K562 (cell line): ENCODE measurements at regions not wholly inside any gene's neighbourhood (a gene's known extent, or its start where the extent isn't known, plus 50 kb on each side); places are given as distances from the start of the nearest gene placed in this dataset.
A peak's percentile ranks its signal among the peaks of the same experiment; 100 is the strongest.

Experiments used
- COPS2 ChIP-seq: fragments of 450-650 bp; conservative IDR thresholded peaks from 2 replicates; pipeline ENCODE4 v1.6.1; 2016; ENCODE audit warnings: mild to moderate bottlenecking, moderate library complexity
- MEIS2 ChIP-seq: fragments of 450-650 bp; IDR thresholded peaks from 2 replicates; pipeline ENCODE4 v1.6.1; 2014; ENCODE audit warnings: mild to moderate bottlenecking; ENCODE audit not compliant: partially characterized antibody
- NR4A1 ChIP-seq, 2 experiments: fragments of 250-450 bp in 1 of 2; fragments of 450-650 bp in 1 of 2; sonication (Bioruptor Pico) in 1 of 2; IDR thresholded peaks; 2 replicates each; pipeline versions ENCODE4 v1.4.0 to v1.6.1; 2016 to 2020; ENCODE audit warnings: mild to moderate bottlenecking in 2 of 2, missing compliant biosample characterization in 1 of 2, missing genetic modification characterization in 1 of 2, moderate library complexity in 1 of 2
- RBM14 ChIP-seq: fragments of 200-400 bp; formaldehyde crosslinking; IDR thresholded peaks from 2 replicates; pipeline ENCODE4 v1.6.1; 2018; ENCODE audit warnings: low read depth, mild to moderate bottlenecking, low read length, moderate library complexity, borderline replicate concordance; ENCODE audit not compliant: insufficient read depth
- RNF2 ChIP-seq: sonication (generic); IDR thresholded peaks from 2 replicates; pipeline ENCODE4 v1.6.1; 2016
- SLC30A9 ChIP-seq: fragments of 250-450 bp; sonication (Bioruptor Pico); IDR thresholded peaks from 2 replicates; pipeline ENCODE4 v1.8.0; 2022; ENCODE audit warnings: mild to moderate bottlenecking, moderate library complexity
- SPI1 ChIP-seq: IDR thresholded peaks from 2 replicates; pipeline ENCODE4 v1.6.1; 2011; ENCODE audit warnings: low read depth, low read length, control low read depth, borderline replicate concordance
- ZBTB8A ChIP-seq: fragments of 450-650 bp; IDR thresholded peaks from 2 replicates; pipeline ENCODE4 v1.6.1; 2018; ENCODE audit warnings: mild to moderate bottlenecking, moderate library complexity; ENCODE audit not compliant: partially characterized antibody
- ZNF589 ChIP-seq: fragments of 200-800 bp; sonication (Bioruptor generic); IDR thresholded peaks from 2 replicates; pipeline ENCODE4 v1.6.1; 2016; ENCODE audit warnings: low read depth, missing genetic modification characterization, missing compliant biosample characterization
- ZNF696 ChIP-seq: fragments of 250-450 bp; sonication (Bioruptor Pico); conservative IDR thresholded peaks from 2 replicates; pipeline ENCODE4 v1.4.0; 2020; ENCODE audit warnings: mild to moderate bottlenecking, moderate library complexity
- ZNF707 ChIP-seq: fragments of 250-450 bp; sonication (Bioruptor Pico); conservative IDR thresholded peaks from 2 replicates; pipeline ENCODE4 v1.8.0; 2022; ENCODE audit warnings: inconsistent platforms, mild to moderate bottlenecking, moderate library complexity
- ZNF785 ChIP-seq: fragments of 250-450 bp; sonication (Bioruptor Pico); IDR thresholded peaks from 2 replicates; pipeline ENCODE4 v1.4.0; 2020; ENCODE audit warnings: mild to moderate bottlenecking
- TF ChIP-seq, protein P1 (sequence below): fragments of 450-650 bp; IDR thresholded peaks from 2 replicates; pipeline ENCODE4 v1.6.1; 2016; ENCODE audit warnings: antibody characterized with exemption
- TF ChIP-seq, protein P2 (sequence below): sonication (generic); formaldehyde crosslinking; IDR thresholded peaks from 2 replicates; pipeline ENCODE4 v1.8.1; 2022; ENCODE audit warnings: missing genetic modification reagents
- TF ChIP-seq, protein P3 (sequence below): fragments of 250-450 bp; sonication (Bioruptor Pico); IDR thresholded peaks from 2 replicates; pipeline ENCODE4 v1.5.0; 2021
- TF ChIP-seq, protein P4 (sequence below): sonication (generic); formaldehyde crosslinking; IDR thresholded peaks from 2 replicates; pipeline ENCODE4 v1.8.1; 2023; ENCODE audit warnings: mild to moderate bottlenecking, missing genetic modification reagents

DNA sequence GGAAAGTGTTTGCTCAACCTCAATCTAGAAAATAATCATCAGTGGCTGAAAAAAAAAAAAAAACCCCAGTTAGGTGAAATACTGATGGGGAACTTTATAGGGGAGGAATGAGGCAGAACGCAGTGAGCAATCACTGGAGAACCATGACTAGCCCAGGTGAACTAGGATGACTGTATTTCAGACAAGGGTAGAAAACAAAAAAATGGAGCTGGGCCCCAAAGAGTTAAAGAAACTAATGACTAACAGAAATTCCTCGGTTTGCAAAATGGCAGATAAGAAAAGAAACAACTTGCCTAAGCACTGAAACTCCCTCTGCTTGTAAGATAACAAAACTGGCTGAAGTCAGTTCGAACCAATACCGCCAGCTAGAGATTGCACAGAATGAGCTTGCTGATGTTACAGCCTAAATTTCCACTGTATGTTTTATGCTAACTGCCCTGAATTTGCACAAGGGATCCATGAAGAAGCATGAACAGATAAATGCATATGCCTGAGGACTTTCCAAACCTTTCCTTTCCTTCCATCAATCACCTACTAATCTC is 245.9 kb downstream of the METTL4 start (continued):
- TF ChIP-seq, protein P1, sequence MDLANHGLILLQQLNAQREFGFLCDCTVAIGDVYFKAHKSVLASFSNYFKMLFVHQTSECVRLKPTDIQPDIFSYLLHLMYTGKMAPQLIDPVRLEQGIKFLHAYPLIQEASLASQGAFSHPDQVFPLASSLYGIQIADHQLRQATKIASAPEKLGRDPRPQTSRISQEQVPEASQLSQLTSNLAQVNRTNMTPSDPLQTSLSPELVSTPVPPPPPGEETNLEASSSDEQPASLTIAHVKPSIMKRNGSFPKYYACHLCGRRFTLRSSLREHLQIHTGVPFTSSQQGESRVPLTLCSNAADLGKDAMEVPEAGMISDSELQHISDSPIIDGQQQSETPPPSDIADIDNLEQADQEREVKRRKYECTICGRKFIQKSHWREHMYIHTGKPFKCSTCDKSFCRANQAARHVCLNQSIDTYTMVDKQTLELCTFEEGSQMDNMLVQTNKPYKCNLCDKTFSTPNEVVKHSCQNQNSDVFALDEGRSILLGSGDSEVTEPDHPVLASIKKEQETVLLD, result peak; percentile 85
- TF ChIP-seq RBM14 (no peak), ZNF589 (CRISPR knock-in tag) (no peak), ZBTB8A (no peak), SLC30A9 (CRISPR knock-in tag) (no peak), ZNF785 (no peak), MEIS2 (no peak), SPI1 (no peak), RNF2 (peak; percentile 92), ZNF696 (CRISPR knock-in tag) (no peak), NR4A1 (CRISPR knock-in tag; IDR thresholded peaks at IDR 0.05) (no peak), NR4A1 (tag; IDR thresholded peaks at IDR 0.05) (no peak), ZNF707 (CRISPR knock-in tag) (0 out of 2 replicates have a peak, but pooled peaks have one; percentile 32), COPS2 (no peak)
- TF ChIP-seq, protein P2, sequence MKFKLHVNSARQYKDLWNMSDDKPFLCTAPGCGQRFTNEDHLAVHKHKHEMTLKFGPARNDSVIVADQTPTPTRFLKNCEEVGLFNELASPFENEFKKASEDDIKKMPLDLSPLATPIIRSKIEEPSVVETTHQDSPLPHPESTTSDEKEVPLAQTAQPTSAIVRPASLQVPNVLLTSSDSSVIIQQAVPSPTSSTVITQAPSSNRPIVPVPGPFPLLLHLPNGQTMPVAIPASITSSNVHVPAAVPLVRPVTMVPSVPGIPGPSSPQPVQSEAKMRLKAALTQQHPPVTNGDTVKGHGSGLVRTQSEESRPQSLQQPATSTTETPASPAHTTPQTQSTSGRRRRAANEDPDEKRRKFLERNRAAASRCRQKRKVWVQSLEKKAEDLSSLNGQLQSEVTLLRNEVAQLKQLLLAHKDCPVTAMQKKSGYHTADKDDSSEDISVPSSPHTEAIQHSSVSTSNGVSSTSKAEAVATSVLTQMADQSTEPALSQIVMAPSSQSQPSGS (CRISPR knock-in tag), result no peak
- TF ChIP-seq, protein P3, sequence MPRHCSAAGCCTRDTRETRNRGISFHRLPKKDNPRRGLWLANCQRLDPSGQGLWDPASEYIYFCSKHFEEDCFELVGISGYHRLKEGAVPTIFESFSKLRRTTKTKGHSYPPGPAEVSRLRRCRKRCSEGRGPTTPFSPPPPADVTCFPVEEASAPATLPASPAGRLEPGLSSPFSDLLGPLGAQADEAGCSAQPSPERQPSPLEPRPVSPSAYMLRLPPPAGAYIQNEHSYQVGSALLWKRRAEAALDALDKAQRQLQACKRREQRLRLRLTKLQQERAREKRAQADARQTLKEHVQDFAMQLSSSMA (CRISPR knock-in tag), result no peak
- TF ChIP-seq, protein P4, sequence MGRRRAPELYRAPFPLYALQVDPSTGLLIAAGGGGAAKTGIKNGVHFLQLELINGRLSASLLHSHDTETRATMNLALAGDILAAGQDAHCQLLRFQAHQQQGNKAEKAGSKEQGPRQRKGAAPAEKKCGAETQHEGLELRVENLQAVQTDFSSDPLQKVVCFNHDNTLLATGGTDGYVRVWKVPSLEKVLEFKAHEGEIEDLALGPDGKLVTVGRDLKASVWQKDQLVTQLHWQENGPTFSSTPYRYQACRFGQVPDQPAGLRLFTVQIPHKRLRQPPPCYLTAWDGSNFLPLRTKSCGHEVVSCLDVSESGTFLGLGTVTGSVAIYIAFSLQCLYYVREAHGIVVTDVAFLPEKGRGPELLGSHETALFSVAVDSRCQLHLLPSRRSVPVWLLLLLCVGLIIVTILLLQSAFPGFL (CRISPR knock-in tag), result no peak
